HepG2 (cell line): ENCODE measurements at regions not wholly inside any gene's neighbourhood (a gene's known extent, or its start where the extent isn't known, plus 50 kb on each side); places are given as distances from the start of the nearest gene placed in this dataset.

Source experiments
- ATAC-seq: fragments of 200-7000 bp; cut with Tn5 transposase; 3 replicates; pipeline ENCODE4 v1.9.1; 2020; ENCODE audit warnings: mild to moderate bottlenecking, moderate library complexity
- BruUV-seq: library from RNA; stranded (reverse); fragments of 400-500 nt; replicated peaks from 2 replicates; lab custom pipeline; 2021; lab: Mats Ljungman, UMichigan
- CTCF ChIA-PET: fragments of 300-600 bp; formaldehyde crosslinking; extraction: SDS; loops from one replicate; lab custom pipeline; 2021; ENCODE audit warnings: low total read pairs, inconsistent platforms, low intra/inter-chr PET ratio; lab: Yijun Ruan, JAX
- POLR2A ChIA-PET: fragments of 350-600 bp; sonication (Branson Sonifier 250); formaldehyde crosslinking; loops from one replicate; lab custom pipeline; 2020; ENCODE audit warnings: antibody characterized with exemption, inconsistent platforms; lab: Yijun Ruan, JAX
- DNase-seq: peaks from one replicate; pipeline ENCODE4 v3.0.0-alpha.2; 2015; ENCODE audit warnings: low spot score
- FAIRE-seq: peaks from 3 replicates; lab custom pipeline; 2011; peaks lifted over from hg19 to GRCh38; lab: Jason Lieb, UNC
- H2AFZ ChIP-seq: one replicate; pipeline ENCODE4 v1.6.1; 2011; ENCODE audit warnings: low read length, inconsistent platforms
- H3K27ac ChIP-seq: fragments of 300-600 bp; 3 replicates; pipeline ENCODE4 v1.8.0; 2011; ENCODE audit warnings: mixed run types, mild to moderate bottlenecking, mixed read lengths, low read length, inconsistent platforms; ENCODE audit not compliant: insufficient read depth; ENCODE audit errors: extremely low read length
- H3K27me3 ChIP-seq, 2 experiments: fragments of 200-600 bp in 1 of 2; 2 replicates in 1 of 2; 3 replicates in 1 of 2; pipeline versions ENCODE4 v1.6.0 to v1.8.0; 2011; ENCODE audit warnings: low read length in 2 of 2, mild to moderate bottlenecking in 2 of 2, moderate library complexity in 2 of 2, inconsistent platforms in 1 of 2; ENCODE audit not compliant: insufficient read depth in 2 of 2, control insufficient read depth in 1 of 2
- H3K36me3 ChIP-seq, 2 experiments: fragments of 200-600 bp in 1 of 2; replicated peaks in 1 of 2; 2 replicates in 1 of 2; 3 replicates in 1 of 2; pipeline versions ENCODE4 v1.5.1 to v1.8.0; 2011; ENCODE audit warnings: low read length in 2 of 2, inconsistent platforms in 1 of 2; ENCODE audit not compliant: insufficient read depth in 2 of 2, control insufficient read depth in 1 of 2
- H3K4me1 ChIP-seq: 2 replicates; pipeline ENCODE4 v1.5.1; 2012; ENCODE audit warnings: low read length, inconsistent platforms; ENCODE audit not compliant: insufficient read depth
- H3K4me2 ChIP-seq: 2 replicates; pipeline ENCODE4 v1.6.0; 2011; ENCODE audit warnings: low read depth, low read length, inconsistent platforms
- H3K4me3 ChIP-seq, 3 experiments: fragments of 200-600 bp in 1 of 3; sonication (generic), shearing (Covaris generic) in 1 of 3; replicated peaks in 1 of 3; 2 replicates each; pipeline ENCODE4 v1.5.1; 2011 to 2016; ENCODE audit warnings: low read length in 3 of 3, inconsistent platforms in 2 of 3, low read depth in 2 of 3, mild to moderate bottlenecking in 2 of 3, control low read depth in 1 of 3, mixed read lengths in 1 of 3; ENCODE audit not compliant: insufficient read depth in 1 of 3
- H3K79me2 ChIP-seq: one replicate; pipeline ENCODE4 v1.6.1; 2011; ENCODE audit warnings: low read length, inconsistent platforms; ENCODE audit not compliant: insufficient read depth
- H3K9ac ChIP-seq: 2 replicates; pipeline ENCODE4 v1.6.0; 2011; ENCODE audit warnings: mild to moderate bottlenecking, low read depth, low read length, inconsistent platforms; ENCODE audit not compliant: insufficient read depth
- H3K9me3 ChIP-seq: 2 replicates; pipeline ENCODE4 v1.5.1; 2012; ENCODE audit warnings: mild to moderate bottlenecking, low read length
- H4K20me1 ChIP-seq: 2 replicates; pipeline ENCODE4 v1.6.0; 2011; ENCODE audit warnings: inconsistent platforms, mild to moderate bottlenecking, low read length, moderate library complexity; ENCODE audit not compliant: insufficient read depth
- CBX1 ChIP-seq: IDR thresholded peaks from one replicate; pipeline ENCODE4 v1.6.1; 2016; ENCODE audit warnings: antibody characterized with exemption, low read depth
- JUN ChIP-seq: sonication (generic); formaldehyde crosslinking; IDR thresholded peaks from 2 replicates; pipeline ENCODE4 v1.4.0; 2020; ENCODE audit warnings: mild to moderate bottlenecking, missing genetic modification reagents
- MAF1 ChIP-seq: sonication (generic); formaldehyde crosslinking; IDR thresholded peaks from 2 replicates; pipeline ENCODE4 v1.5.0; 2020; ENCODE audit warnings: missing genetic modification reagents, borderline replicate concordance
- PHF8 ChIP-seq: sonication (generic); formaldehyde crosslinking; IDR thresholded peaks from 2 replicates; pipeline ENCODE4 v1.5.0; 2020; ENCODE audit warnings: missing genetic modification reagents
- RFX1 ChIP-seq: fragments of 450-650 bp; IDR thresholded peaks from 2 replicates; pipeline ENCODE4 v1.6.1; 2017
- SOX6 ChIP-seq, 2 experiments: fragments of 450-650 bp in 1 of 2; sonication (generic) in 1 of 2; formaldehyde crosslinking in 1 of 2; IDR thresholded peaks; 2 replicates each; pipeline versions ENCODE4 v1.4.0 to v1.6.1; 2017 to 2020; ENCODE audit warnings: antibody characterized with exemption in 1 of 2, mild to moderate bottlenecking in 1 of 2, missing genetic modification reagents in 1 of 2
- THAP11 ChIP-seq: IDR thresholded peaks from 2 replicates; pipeline ENCODE4 v1.6.1; 2016; ENCODE audit warnings: missing biosample characterization, missing genetic modification reagents
- ZMYM3 ChIP-seq: sonication (generic); formaldehyde crosslinking; IDR thresholded peaks from 2 replicates; pipeline ENCODE4 v1.5.1; 2020; ENCODE audit warnings: mild to moderate bottlenecking, missing genetic modification reagents
- ZNF510 ChIP-seq: sonication (generic); formaldehyde crosslinking; IDR thresholded peaks from 2 replicates; pipeline ENCODE4 v1.4.0; 2020; ENCODE audit warnings: low read depth, mild to moderate bottlenecking, missing genetic modification reagents
- ZNF724P ChIP-seq: sonication (generic); formaldehyde crosslinking; IDR thresholded peaks from 2 replicates; pipeline ENCODE4 v1.8.0; 2022; ENCODE audit warnings: missing genetic modification reagents, borderline replicate concordance
- WGBS: methylation state at CpG from one replicate; pipeline ENCODE4 v1.1.6; 2017; ENCODE audit warnings: low lambda C conversion rate; 5-methylcytosine and 5-hydroxymethylcytosine counted together
- in situ Hi-C: cut with HindIII; loops from 2 replicates; pipeline ENCODE4 v1.10.0; 2017; ENCODE audit warnings: low pct_unique_long_range_greater_than_20kb; ENCODE audit not compliant: extremely low pct_ligation_motif_present
- intact Hi-C: fragments of 100-400 bp; cut with micrococcal nuclease; formaldehyde crosslinking; loops from one replicate; pipeline ENCODE4 v1.10.0; 2022; ENCODE audit not compliant: unreplicated experiment
- TF ChIP-seq, protein P1 (sequence below): sonication (generic); formaldehyde crosslinking; IDR thresholded peaks from 2 replicates; pipeline ENCODE4 v1.4.0; 2020; ENCODE audit warnings: missing genetic modification reagents
- TF ChIP-seq, protein P2 (sequence below): sonication (generic); formaldehyde crosslinking; IDR thresholded peaks from 2 replicates; pipeline ENCODE4 v1.5.1; 2020; ENCODE audit warnings: mild to moderate bottlenecking, missing genetic modification reagents, moderate library complexity
- TF ChIP-seq, protein P3 (sequence below): sonication (generic); formaldehyde crosslinking; IDR thresholded peaks from 2 replicates; pipeline ENCODE4 v1.5.0; 2020; ENCODE audit warnings: mild to moderate bottlenecking, missing genetic modification reagents
- TF ChIP-seq, protein P4 (sequence below): sonication (generic); formaldehyde crosslinking; conservative IDR thresholded peaks from 2 replicates; pipeline ENCODE4 v1.5.0; 2020; ENCODE audit warnings: missing genetic modification reagents

DNA sequence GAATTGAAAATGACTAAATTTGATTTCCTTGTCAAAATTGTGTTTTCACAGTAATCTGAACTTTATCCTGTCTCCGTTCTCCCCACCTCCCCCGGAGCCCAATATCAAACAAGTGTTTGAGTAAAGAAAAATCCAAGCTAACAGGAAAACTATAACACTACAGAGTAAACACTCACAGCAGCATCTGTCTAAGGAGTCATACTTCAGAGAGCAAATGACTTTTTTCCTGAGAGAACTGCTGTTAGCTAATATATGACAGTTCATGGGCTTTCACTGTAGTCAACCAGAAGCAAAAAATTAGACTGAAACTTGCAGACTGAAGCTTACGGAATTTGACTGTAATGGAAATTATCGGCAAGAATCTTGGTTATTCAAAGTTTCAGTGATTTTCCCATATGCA, 321.7 kb downstream of the ANKRD50 start:
- H3K4me1 ChIP-seq, result no peaks in the 10 kb centered on the region
- ChIA-PET POLR2A (no interaction called here), CTCF (no interaction called here)
- H3K4me2 ChIP-seq, result no peak overlapping the region
- H4K20me1 ChIP-seq, result no peaks in the 10 kb centered on the region
- ATAC-seq, result no peak
- H3K27ac ChIP-seq, result no peak overlapping the region
- in situ Hi-C loops (no loop called here), intact Hi-C loops (no loop called here)
- H3K9me3 ChIP-seq, result no peaks in the 10 kb centered on the region
- no peak overlapping the region for H2AFZ ChIP-seq
- no peak for TF ChIP-seq MAF1 (CRISPR knock-in tag)
- TF ChIP-seq SOX6 (IDR thresholded peaks at IDR 0.05), result no peak
- TF ChIP-seq SOX6 (CRISPR knock-in tag; IDR thresholded peaks at IDR 0.05), result no peak
- no peak for TF ChIP-seq THAP11
- TF ChIP-seq, protein P1, sequence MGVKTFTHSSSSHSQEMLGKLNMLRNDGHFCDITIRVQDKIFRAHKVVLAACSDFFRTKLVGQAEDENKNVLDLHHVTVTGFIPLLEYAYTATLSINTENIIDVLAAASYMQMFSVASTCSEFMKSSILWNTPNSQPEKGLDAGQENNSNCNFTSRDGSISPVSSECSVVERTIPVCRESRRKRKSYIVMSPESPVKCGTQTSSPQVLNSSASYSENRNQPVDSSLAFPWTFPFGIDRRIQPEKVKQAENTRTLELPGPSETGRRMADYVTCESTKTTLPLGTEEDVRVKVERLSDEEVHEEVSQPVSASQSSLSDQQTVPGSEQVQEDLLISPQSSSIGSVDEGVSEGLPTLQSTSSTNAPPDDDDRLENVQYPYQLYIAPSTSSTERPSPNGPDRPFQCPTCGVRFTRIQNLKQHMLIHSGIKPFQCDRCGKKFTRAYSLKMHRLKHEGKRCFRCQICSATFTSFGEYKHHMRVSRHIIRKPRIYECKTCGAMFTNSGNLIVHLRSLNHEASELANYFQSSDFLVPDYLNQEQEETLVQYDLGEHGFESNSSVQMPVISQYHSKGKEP (CRISPR knock-in tag), result no peak
- TF ChIP-seq, protein P2, sequence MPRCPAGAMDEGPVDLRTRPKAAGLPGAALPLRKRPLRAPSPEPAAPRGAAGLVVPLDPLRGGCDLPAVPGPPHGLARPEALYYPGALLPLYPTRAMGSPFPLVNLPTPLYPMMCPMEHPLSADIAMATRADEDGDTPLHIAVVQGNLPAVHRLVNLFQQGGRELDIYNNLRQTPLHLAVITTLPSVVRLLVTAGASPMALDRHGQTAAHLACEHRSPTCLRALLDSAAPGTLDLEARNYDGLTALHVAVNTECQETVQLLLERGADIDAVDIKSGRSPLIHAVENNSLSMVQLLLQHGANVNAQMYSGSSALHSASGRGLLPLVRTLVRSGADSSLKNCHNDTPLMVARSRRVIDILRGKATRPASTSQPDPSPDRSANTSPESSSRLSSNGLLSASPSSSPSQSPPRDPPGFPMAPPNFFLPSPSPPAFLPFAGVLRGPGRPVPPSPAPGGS (CRISPR knock-in tag), result no peak
- TF ChIP-seq, protein P3, sequence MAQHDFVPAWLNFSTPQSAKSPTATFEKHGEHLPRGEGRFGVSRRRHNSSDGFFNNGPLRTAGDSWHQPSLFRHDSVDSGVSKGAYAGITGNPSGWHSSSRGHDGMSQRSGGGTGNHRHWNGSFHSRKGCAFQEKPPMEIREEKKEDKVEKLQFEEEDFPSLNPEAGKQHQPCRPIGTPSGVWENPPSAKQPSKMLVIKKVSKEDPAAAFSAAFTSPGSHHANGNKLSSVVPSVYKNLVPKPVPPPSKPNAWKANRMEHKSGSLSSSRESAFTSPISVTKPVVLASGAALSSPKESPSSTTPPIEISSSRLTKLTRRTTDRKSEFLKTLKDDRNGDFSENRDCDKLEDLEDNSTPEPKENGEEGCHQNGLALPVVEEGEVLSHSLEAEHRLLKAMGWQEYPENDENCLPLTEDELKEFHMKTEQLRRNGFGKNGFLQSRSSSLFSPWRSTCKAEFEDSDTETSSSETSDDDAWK (CRISPR knock-in tag), result no peak
- no peak for TF ChIP-seq CBX1
- TF ChIP-seq JUN (CRISPR knock-in tag), result no peak
- TF ChIP-seq ZNF510 (CRISPR knock-in tag), result no peak
- TF ChIP-seq, protein P4, sequence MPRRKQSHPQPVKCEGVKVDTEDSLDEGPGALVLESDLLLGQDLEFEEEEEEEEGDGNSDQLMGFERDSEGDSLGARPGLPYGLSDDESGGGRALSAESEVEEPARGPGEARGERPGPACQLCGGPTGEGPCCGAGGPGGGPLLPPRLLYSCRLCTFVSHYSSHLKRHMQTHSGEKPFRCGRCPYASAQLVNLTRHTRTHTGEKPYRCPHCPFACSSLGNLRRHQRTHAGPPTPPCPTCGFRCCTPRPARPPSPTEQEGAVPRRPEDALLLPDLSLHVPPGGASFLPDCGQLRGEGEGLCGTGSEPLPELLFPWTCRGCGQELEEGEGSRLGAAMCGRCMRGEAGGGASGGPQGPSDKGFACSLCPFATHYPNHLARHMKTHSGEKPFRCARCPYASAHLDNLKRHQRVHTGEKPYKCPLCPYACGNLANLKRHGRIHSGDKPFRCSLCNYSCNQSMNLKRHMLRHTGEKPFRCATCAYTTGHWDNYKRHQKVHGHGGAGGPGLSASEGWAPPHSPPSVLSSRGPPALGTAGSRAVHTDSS (CRISPR knock-in tag), result no peak
- TF ChIP-seq PHF8 (CRISPR knock-in tag), result no peak
- no peak for TF ChIP-seq ZMYM3 (CRISPR knock-in tag)
- no peak for TF ChIP-seq RFX1
- no peak for TF ChIP-seq ZNF724P (CRISPR knock-in tag)
- FAIRE-seq, result no peak
- H3K27me3 ChIP-seq, result no peaks in the 10 kb centered on the region
- 24% methylated on average over 4 of the region's 4 CpGs for WGBS
- no peak overlapping the region for H3K9ac ChIP-seq
- no peaks in the 10 kb centered on the region for H3K79me2 ChIP-seq
- H3K36me3 ChIP-seq, result no peaks in the 10 kb centered on the region
- DNase-seq, result no peak
- H3K4me3 ChIP-seq, result no peak overlapping the region
- no TSS peak for BruUV-seq
